ENCODE measurements at regions not wholly inside any gene's neighbourhood (a gene's known extent, or its start where the extent isn't known, plus 50 kb on each side); places are given as distances from the start of the nearest gene placed in this dataset.

DNA sequence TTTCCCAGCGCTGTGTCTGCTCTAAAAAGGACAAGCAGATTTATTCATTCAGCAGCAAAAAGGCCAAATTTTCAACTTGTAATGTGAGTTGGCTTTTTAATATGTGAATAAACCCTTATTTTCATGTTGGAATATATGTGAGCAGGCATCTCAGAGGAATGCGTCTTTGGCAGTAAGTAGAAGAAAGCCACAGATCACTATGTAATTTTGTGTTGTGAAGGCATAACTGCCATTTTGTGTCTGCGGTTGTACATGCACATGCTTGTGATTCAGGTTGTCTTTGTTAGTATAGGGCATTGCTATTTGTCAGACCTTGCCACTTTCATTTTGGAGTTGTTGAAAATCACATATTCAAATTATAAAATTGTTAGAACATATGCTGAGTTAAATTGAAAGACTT lies 398.8 kb upstream of the RGS6 start:
- Histone ChIP-seq H3K4me3 (ENCODE audit: low read depth, low read length) (no peak overlapping the region), H3K36me3 (replicated peaks) (no peaks in the 10 kb centered on the region), H3K27ac (peak overlapping the region; percentile 69), H3K27me3 (replicated peaks) (no peaks in the 10 kb centered on the region)
- TF ChIP-seq, protein P1, sequence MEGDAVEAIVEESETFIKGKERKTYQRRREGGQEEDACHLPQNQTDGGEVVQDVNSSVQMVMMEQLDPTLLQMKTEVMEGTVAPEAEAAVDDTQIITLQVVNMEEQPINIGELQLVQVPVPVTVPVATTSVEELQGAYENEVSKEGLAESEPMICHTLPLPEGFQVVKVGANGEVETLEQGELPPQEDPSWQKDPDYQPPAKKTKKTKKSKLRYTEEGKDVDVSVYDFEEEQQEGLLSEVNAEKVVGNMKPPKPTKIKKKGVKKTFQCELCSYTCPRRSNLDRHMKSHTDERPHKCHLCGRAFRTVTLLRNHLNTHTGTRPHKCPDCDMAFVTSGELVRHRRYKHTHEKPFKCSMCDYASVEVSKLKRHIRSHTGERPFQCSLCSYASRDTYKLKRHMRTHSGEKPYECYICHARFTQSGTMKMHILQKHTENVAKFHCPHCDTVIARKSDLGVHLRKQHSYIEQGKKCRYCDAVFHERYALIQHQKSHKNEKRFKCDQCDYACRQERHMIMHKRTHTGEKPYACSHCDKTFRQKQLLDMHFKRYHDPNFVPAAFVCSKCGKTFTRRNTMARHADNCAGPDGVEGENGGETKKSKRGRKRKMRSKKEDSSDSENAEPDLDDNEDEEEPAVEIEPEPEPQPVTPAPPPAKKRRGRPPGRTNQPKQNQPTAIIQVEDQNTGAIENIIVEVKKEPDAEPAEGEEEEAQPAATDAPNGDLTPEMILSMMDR (IDR thresholded peaks at IDR 0.05; ENCODE audit: low read depth, low read length, missing control alignments), result no peak
- in situ Hi-C loops (cut with HindIII; ENCODE audit: low pct_ligation_motif_present, low sequenced_read_pairs), result no loop called here
- peak; percentile 48 for DNase-seq

DNA sequence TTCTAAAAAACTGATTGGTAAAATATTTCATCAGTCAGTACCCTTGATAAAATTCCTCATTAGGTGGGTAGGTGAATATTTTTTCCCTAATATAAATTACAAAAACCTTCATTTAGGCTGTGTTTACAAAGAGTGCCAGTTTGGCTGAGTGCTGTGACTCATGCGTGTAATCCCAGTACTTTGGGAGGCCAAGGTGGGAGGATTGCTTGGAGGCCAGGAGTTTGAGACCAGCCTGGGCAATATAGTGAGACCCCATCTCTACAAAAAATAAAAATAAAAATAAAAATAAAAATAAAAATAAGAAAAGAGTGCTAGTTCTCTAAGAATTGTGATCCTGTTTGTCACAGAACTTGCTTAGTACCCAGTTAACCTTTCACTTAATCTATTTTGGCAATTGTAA lies 398.4 kb upstream of the RGS6 start:
- H3K27ac ChIP-seq, result peak overlapping the region; percentile 18
- TF ChIP-seq, protein P1 (IDR thresholded peaks at IDR 0.05; ENCODE audit: low read depth, low read length, missing control alignments), result no peak
- no peaks in the 10 kb centered on the region for H3K36me3 ChIP-seq (replicated peaks)
- in situ Hi-C loops (cut with HindIII; ENCODE audit: low pct_ligation_motif_present, low sequenced_read_pairs), result no loop called here
- no peak overlapping the region for H3K4me3 ChIP-seq (ENCODE audit: low read depth, low read length)
- no peaks in the 10 kb centered on the region for H3K27me3 ChIP-seq (replicated peaks)
- DNase-seq, result no peak

DNA sequence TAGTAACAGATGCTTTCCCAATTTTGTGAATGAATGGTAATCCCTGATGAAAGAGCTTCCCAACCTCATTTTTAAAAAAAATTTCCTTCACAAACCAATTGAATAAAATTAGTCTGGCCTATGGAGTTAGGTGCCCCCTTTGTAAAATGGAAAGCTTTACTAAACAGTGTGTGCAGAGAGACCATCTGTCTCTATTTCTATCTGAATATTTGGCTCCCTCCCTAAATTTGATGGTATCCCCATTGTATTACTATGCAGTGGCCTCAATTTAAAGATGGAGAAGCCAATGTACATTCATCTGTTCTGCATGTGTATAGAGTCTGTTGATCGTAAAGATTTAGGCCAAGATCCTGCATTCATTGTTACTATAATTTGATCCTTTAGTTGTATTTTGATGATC lies 397.7 kb upstream of the RGS6 start:
- no peak overlapping the region for H3K27ac ChIP-seq

DNA sequence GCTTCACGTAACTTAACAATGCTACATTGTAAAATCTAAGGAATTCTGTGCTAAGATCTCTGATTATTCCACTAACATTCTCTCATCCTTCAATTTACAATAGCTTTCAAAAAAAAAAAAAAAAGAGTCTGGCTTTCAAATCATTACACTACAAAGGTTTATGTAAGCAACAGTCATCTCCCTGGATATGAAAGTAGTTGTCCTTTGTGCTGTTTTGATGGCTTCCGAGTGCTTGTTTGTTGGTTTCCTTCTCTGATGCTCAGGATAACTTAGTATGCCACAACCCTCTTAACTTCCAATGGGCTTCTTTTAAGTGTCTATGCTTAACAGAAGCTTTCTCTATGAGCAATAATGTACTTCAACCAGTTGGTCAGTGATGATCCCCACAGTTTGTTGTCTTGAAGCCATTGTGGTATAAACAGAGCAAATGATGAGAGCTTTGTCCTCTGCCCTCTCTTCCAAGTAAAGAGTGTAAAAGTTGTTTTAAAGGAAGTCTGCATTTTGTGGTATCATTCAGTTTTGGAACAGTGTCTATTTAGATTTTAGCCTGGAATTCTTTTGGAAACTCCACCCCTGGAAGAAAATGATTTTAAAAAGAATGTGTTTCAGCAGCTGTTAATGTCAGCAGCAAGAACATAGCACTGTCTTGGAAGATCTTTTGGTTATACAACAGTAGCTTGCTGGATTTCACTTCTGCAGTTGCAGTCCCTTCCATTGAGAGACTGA lies 396.1 kb upstream of the RGS6 start:
- Histone ChIP-seq H3K36me3 (replicated peaks) (no peaks in the 10 kb centered on the region), H3K27ac (no peak overlapping the region), H3K4me3 (ENCODE audit: low read depth, low read length) (no peak overlapping the region), H3K27me3 (replicated peaks) (no peaks in the 10 kb centered on the region)
- TF ChIP-seq, protein P1 (IDR thresholded peaks at IDR 0.05; ENCODE audit: low read depth, low read length, missing control alignments), result no peak
- in situ Hi-C loops (cut with HindIII; ENCODE audit: low pct_ligation_motif_present, low sequenced_read_pairs), result no loop called here
- no peak for DNase-seq

More for the DNA sequence above, 397.7 kb upstream of the RGS6 start:
- Histone ChIP-seq H3K27me3 (replicated peaks) (no peaks in the 10 kb centered on the region), H3K4me3 (ENCODE audit: low read depth, low read length) (no peak overlapping the region), H3K36me3 (replicated peaks) (no peaks in the 10 kb centered on the region)
- in situ Hi-C loops (cut with HindIII; ENCODE audit: low pct_ligation_motif_present, low sequenced_read_pairs), result no loop called here
- DNase-seq, result no peak
- TF ChIP-seq, protein P1 (IDR thresholded peaks at IDR 0.05; ENCODE audit: low read depth, low read length, missing control alignments), result no peak

DNA sequence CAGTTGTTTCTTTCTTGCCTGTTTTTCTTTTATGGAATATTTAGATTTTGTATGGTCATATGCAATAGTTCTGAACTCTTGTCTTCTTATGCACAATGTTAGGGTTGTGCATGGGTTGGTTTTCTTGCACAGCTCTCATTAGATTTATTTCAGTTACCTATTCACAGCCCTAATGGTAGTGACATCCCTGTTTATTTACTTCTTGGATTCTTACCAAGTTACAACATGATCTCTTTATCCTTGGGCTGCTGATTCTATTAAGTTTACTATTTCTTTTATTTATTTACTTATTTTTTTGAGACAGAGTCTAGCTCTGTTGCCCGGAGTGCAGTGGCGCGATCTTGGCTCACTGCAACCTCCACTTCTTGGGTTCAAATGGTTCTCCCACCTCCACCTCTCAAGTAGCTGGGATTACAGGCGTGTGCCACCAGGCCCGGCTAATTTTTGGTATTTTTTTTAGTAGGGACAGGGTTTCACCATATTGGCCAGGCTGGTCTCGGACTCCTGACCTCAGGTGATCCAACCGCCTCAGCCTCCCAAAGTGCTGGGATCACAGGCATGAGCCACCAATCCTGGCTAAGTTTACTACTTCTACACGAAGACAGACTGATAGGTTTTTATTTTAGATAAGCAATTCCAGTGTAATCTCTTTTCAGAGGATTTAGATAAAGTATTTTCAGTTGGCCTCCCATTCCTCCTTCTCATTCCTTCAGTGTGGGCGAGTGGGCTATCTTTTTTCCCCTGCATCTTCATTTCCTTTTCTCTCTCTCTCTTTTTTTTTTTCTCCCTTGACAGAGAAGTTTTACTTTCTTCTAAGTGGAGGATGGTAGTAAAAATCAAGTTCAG lies 395.1 kb upstream of the RGS6 start:
- no peak overlapping the region for H3K27ac ChIP-seq
- TF ChIP-seq, protein P1 (IDR thresholded peaks at IDR 0.05; ENCODE audit: low read depth, low read length, missing control alignments), result no peak
- H3K4me3 ChIP-seq (ENCODE audit: low read depth, low read length), result no peak overlapping the region
- no peaks in the 10 kb centered on the region for H3K36me3 ChIP-seq (replicated peaks)
- H3K27me3 ChIP-seq (replicated peaks), result no peaks in the 10 kb centered on the region
- DNase-seq, result no peak
- in situ Hi-C loops (cut with HindIII; ENCODE audit: low pct_ligation_motif_present, low sequenced_read_pairs), result no loop called here

Data from brain microvascular endothelial cell (primary cell).